H1 (cell line): ENCODE measurements at regions not wholly inside any gene's neighbourhood (a gene's known extent, or its start where the extent isn't known, plus 50 kb on each side); places are given as distances from the start of the nearest gene placed in this dataset.

Source experiments
- CEBPB ChIP-seq: IDR thresholded peaks from 2 replicates; pipeline ENCODE4 v1.6.1; 2012; ENCODE audit warnings: low read depth, low read length
- CREB1 ChIP-seq: IDR thresholded peaks from 2 replicates; pipeline ENCODE4 v1.6.1; 2012; ENCODE audit warnings: inconsistent platforms
- EZH2 ChIP-seq: fragments of 200-600 bp; sonication (generic); IDR thresholded peaks from 2 replicates; pipeline ENCODE4 v1.7.1; 2012; ENCODE audit warnings: low read depth, mild to moderate bottlenecking, moderate library complexity, low read length, inconsistent platforms; ENCODE audit not compliant: severe bottlenecking
- GABPA ChIP-seq: IDR thresholded peaks from 2 replicates; pipeline ENCODE4 v1.6.1; 2011; ENCODE audit warnings: mild to moderate bottlenecking, low read length, moderate library complexity, borderline replicate concordance; ENCODE audit not compliant: insufficient read depth
- POLR2A ChIP-seq, 2 experiments: IDR thresholded peaks; 1 replicate in 1 of 2; 2 replicates in 1 of 2; pipeline ENCODE4 v1.6.1; 2011; ENCODE audit warnings: low read depth in 2 of 2, low read length in 2 of 2, mild to moderate bottlenecking in 2 of 2; ENCODE audit errors: control extremely low read depth in 1 of 2
- POLR2AphosphoS5 ChIP-seq: IDR thresholded peaks from 2 replicates; pipeline ENCODE4 v1.6.1; 2011; ENCODE audit warnings: low read depth, low read length
- SIN3A ChIP-seq, 2 experiments: IDR thresholded peaks in 1 of 2; conservative IDR thresholded peaks in 1 of 2; 2 replicates each; pipeline ENCODE4 v1.6.1; 2011 to 2012; ENCODE audit warnings: low read length in 2 of 2, improper control_type of control experiment in 1 of 2, low read depth in 1 of 2, mild to moderate bottlenecking in 1 of 2
- SUZ12 ChIP-seq: fragments of 200-600 bp; sonication (generic); IDR thresholded peaks from 2 replicates; pipeline ENCODE4 v1.6.1; 2012; ENCODE audit warnings: mild to moderate bottlenecking, inconsistent platforms, low read length, moderate library complexity, mixed read lengths
- TCF12 ChIP-seq: IDR thresholded peaks from 2 replicates; pipeline ENCODE4 v1.6.1; 2011; ENCODE audit warnings: low read depth, mild to moderate bottlenecking, low read length
- USF2 ChIP-seq: IDR thresholded peaks from 2 replicates; pipeline ENCODE4 v1.6.1; 2011; ENCODE audit warnings: low read length, improper control_type of control experiment
- TF ChIP-seq, protein P1 (sequence below): IDR thresholded peaks from 2 replicates; pipeline ENCODE4 v1.6.1; 2012; ENCODE audit warnings: inconsistent platforms
- TF ChIP-seq, protein P2 (sequence below), 3 experiments: IDR thresholded peaks; 1 replicate in 2 of 3; 2 replicates in 1 of 3; pipeline versions ENCODE4 v1.5.1 to v1.6.1; 2011; ENCODE audit warnings: low read length in 3 of 3, mild to moderate bottlenecking in 3 of 3, inconsistent platforms in 2 of 3, low read depth in 1 of 3, moderate library complexity in 1 of 3; ENCODE audit not compliant: insufficient read depth in 1 of 3; ENCODE audit errors: control extremely low read depth in 1 of 3

DNA sequence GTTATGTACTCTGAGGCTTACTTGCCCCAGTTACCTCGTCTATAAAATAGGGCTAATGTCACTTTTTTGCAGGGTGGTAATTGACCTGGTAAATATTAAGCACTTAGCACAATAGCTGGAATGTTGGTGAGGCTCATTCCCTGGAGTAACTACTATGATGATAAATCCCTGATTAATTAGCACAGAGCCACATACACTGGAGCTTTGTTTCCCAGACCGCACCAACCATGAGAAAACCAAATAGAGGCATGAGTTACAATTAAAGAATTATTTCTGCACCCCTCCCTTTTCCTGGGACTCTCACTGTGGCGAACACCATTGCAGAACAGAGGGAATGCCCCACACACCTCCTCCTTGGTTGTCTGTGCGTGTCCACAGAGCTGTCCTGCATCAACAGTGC is 76.6 kb upstream of the CPOX start:
- TF ChIP-seq EZH2, result no peak
- TF ChIP-seq, protein P1, sequence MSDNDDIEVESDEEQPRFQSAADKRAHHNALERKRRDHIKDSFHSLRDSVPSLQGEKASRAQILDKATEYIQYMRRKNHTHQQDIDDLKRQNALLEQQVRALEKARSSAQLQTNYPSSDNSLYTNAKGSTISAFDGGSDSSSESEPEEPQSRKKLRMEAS, result no peak
- TF ChIP-seq, protein P2, sequence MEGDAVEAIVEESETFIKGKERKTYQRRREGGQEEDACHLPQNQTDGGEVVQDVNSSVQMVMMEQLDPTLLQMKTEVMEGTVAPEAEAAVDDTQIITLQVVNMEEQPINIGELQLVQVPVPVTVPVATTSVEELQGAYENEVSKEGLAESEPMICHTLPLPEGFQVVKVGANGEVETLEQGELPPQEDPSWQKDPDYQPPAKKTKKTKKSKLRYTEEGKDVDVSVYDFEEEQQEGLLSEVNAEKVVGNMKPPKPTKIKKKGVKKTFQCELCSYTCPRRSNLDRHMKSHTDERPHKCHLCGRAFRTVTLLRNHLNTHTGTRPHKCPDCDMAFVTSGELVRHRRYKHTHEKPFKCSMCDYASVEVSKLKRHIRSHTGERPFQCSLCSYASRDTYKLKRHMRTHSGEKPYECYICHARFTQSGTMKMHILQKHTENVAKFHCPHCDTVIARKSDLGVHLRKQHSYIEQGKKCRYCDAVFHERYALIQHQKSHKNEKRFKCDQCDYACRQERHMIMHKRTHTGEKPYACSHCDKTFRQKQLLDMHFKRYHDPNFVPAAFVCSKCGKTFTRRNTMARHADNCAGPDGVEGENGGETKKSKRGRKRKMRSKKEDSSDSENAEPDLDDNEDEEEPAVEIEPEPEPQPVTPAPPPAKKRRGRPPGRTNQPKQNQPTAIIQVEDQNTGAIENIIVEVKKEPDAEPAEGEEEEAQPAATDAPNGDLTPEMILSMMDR (IDR thresholded peaks at IDR 0.05; ENCODE audit: control extremely low read depth in 1 of 3, insufficient read depth in 1 of 3, low read depth in 1 of 3, low read length in 3 of 3), result no peak
- no peak for TF ChIP-seq POLR2A (IDR thresholded peaks at IDR 0.05; ENCODE audit: control extremely low read depth in 1 of 2, low read depth in 2 of 2, low read length in 2 of 2)
- no peak for TF ChIP-seq GABPA
- no peak for TF ChIP-seq CREB1
- TF ChIP-seq CEBPB, result no peak
- TF ChIP-seq TCF12, result no peak
- TF ChIP-seq USF2, result no peak
- no peak for TF ChIP-seq POLR2AphosphoS5
- no peak for TF ChIP-seq SIN3A (conservative IDR thresholded peaks at IDR 0.05 in 1 of 2, IDR thresholded peaks at IDR 0.05 in 1 of 2; ENCODE audit: low read depth in 1 of 2, low read length in 2 of 2)
- TF ChIP-seq SUZ12, result no peak
